Fibroblast of skin of back (primary cell): ENCODE measurements at regions not wholly inside any gene's neighbourhood (a gene's known extent, or its start where the extent isn't known, plus 50 kb on each side); places are given as distances from the start of the nearest gene placed in this dataset.

ENCODE experiments used
- DNase-seq: peaks from one replicate; pipeline ENCODE4 v3.0.0-alpha.2; 2013

- no peak for DNase-seq
These were observed 354.0 kb upstream of the RGS18 start for GRCh38 chr1:191804311-191804710.

- DNase-seq: peak; percentile 21
These were observed 344.7 kb upstream of the RGS18 start for GRCh38 chr1:191813593-191813992.

GRCh38 chr1:191818198-191818597 is 340.1 kb upstream of the RGS18 start:
- DNase-seq: no peak

GRCh38 chr1:191831572-191831971 is 326.7 kb upstream of the RGS18 start:
- peak; percentile 7 for DNase-seq

DNA sequence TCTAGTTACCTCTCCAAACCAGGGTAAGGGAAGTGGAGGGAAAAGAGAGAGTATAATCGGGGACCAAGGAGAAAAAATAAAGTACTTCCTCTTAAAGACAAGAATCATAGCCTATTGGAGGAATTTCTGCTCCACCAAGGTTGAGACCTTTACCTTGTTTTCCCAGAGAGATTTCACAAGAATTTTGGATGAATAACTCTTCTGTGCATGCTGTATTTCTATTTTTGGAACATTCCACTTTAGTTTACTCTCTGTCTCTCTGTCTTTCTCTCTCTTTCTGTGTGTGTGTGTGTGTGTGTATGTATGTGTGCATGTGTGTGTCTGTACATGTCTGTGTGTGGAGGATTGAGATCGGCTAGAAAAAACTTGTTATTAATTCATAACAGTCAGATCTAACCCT is 318.4 kb upstream of the RGS18 start:
- DNase-seq: peak; percentile 53

- peak; percentile 40 for DNase-seq
These were observed 306.3 kb upstream of the RGS18 start for GRCh38 chr1:191851799-191852595.

DNA sequence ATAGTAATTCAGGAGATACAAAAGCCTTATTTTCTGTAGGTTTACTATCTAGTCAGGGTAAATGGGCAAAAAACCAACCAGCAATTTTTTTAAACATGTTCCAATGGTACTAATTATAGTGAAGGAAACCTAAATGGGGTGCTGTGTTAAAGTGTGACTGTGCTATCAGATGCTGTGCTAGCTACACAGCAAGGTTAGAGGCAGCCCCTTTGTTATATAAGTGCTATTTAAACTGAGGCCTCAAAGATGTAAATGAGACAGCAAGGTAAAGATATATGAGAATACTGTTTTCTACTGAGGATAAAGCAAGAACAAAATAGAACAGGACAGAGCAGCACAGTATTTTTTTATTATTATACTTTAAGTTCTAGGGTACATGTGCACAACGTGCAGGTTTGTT is 305.4 kb upstream of the RGS18 start:
- DNase-seq: no peak

DNA sequence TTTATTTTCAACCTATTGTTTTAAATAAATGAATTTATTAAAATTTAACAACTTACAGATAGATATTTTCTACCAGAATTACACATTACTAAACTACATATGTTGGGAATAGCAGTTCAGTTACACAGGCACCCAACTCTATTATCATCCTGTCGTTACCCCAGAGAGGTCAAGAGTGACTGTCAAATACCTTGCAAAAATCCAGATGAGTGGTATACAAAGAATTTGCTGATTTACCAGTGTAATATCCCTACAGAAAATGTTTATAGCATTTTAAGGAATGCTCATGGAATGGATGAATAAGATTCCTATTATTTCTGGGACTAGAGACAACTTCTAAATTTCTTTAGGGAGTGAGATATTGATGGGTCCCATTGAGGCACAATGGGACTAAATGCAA is 300.7 kb upstream of the RGS18 start:
- peak; percentile 20 for DNase-seq

GRCh38 chr1:191865479-191865878 is 292.8 kb upstream of the RGS18 start:
- no peak for DNase-seq

- no peak for DNase-seq
These were observed 292.1 kb upstream of the RGS18 start for GRCh38 chr1:191866155-191866554.

DNA sequence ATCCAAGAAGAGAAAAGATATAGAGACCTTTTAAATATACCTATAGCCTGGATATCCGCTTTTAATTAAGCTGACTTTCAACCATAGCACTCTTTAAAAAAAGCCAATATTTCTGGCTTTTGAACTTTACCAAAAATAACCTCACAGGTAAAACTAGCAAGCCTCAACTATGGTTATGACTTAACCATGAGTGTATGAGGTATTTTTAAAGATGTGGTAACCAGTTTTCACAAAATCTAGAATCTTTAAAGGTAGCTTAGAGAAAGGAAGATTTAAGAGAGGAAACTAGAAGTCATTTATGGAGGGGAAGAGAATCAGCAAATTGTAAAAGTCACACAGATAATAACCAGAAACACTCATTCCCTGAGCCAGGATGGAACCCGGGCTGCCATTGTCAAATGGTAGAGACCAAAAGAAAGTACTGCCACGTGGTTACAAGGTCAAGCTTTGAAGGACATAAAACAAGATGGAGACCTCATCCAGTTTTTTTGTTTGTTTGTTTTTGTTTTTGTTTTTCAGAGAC is 288.4 kb upstream of the RGS18 start:
- DNase-seq: no peak

GRCh38 chr1:191870490-191870889 is 287.8 kb upstream of the RGS18 start:
- DNase-seq: no peak

GRCh38 chr1:191875994-191876393 is 282.3 kb upstream of the RGS18 start:
- DNase-seq: no peak

- DNase-seq: no peak
These were observed 281.6 kb upstream of the RGS18 start for GRCh38 chr1:191876631-191877030.

- DNase-seq: no peak
These were observed 275.4 kb upstream of the RGS18 start for GRCh38 chr1:191882870-191883269.

- DNase-seq: no peak
These were observed 271.3 kb upstream of the RGS18 start for GRCh38 chr1:191886977-191887376.

GRCh38 chr1:191888996-191889622 is 269.2 kb upstream of the RGS18 start:
- DNase-seq: no peak

GRCh38 chr1:191889623-191890003 is 268.6 kb upstream of the RGS18 start:
- no peak for DNase-seq

DNA sequence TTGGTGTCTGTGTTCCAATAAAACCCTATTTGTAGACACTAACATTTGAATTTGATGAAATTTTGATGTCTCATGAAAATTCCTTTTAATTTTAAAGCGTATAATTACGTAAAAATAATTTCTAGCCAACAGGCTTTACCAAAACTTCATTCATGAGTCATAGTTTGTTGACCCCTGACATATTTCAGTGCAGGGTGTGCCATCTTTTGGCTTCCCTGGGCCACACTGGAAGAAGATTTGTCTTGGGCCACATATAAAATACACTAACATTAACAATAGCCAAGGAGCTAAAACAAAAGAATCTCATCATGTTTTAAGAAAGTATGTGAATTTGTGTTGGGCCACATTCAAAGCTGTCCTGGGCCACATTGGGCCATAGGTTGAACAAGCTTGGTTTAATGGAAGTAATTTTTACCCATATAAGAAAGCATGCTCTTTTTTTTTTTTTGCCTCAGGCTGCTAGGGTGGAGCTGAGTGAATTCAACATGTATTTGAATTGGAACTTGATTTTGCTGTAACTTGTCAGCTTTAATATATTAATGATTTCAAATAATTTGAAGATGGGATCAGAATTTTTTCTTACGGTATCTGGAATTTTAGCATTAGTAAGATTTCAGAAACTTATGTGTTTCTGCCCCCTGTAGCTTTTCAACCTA is 267.7 kb upstream of the RGS18 start:
- no peak for DNase-seq

- DNase-seq: no peak
These were observed 265.5 kb upstream of the RGS18 start for GRCh38 chr1:191892716-191893115.

DNA sequence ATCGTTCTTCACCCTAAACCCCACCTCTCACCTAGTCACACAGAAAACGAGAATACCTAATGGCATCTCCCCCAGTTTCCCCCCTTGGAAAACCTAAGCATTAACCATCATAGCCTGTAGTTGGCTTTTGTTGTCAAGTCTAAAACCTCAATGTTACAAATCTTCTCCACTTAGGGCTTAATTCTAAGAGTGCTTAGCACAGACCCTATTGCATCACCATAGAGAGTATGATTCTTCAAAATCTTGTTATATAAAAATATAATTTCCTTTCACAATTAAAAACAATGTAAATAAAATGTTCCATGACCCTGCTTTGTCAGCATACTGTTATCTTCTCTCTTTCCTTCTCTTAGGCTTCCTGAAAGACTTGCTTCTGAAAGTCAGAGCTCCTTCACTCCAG is 263.2 kb upstream of the RGS18 start:
- no peak for DNase-seq

DNA sequence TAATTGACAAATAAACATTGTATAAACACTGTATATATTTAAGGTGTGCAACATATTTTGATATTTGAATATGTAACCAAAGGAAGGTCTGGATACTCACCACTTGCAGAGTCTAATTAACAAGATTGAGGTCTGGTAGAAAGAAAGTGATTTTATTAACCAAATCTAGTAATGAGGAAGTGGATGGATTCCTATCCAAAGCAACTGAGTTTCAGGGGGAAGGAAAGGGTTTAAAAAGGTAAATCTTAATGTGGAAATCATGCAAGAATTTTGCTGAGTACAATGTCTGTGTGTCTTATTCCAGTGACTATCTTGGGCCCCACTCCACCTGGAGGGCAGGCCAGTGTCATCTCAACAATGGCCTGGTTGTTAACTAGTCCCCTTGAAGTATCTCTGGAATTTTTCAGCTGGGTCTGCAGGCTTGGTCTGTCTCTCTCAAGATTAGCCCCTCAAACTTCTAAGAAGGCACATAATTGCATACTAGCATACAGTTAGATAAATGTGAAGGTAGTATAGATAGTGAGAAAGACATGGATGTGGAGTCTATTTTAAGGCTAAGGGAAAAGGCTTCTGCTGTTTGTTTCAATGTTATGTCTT is 262.7 kb upstream of the RGS18 start:
- no peak for DNase-seq

DNA sequence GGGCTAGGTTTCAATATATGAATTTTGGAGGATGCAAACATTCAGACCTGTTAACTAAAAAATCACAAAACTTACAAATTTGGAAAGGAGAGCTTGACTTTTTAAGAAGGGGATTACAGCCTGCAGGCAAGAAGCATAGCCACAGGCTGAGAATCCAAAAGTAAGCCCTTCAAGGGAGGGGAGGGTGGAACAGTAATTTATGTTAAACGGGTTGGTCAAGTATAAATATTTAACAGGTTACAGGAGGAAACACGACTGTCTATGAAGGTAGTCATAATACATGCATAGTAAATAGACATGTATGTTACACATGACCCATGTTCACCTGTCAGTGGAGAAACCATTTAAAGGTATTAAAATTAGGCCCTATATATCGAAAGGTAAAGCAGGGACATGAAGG is 261.1 kb upstream of the RGS18 start:
- no peak for DNase-seq
